Right forelimb (tissue), 1 donor: ENCODE measurements at regions not wholly inside any gene's neighbourhood (a gene's known extent, or its start where the extent isn't known, plus 50 kb on each side); places are given as distances from the start of the nearest gene placed in this dataset.

ENCODE experiments used
- DNase-seq: peaks from one replicate; pipeline ENCODE4 v3.0.0-alpha.2; 2018

GRCh38 chr6:159324596-159324995, 155.4 kb downstream of the FNDC1 start:
- DNase-seq: no peak
